Peyer's patch (tissue), 4 donors: ENCODE measurements at regions not wholly inside any gene's neighbourhood (a gene's known extent, or its start where the extent isn't known, plus 50 kb on each side); places are given as distances from the start of the nearest gene placed in this dataset.
A peak's percentile ranks its signal among the peaks of the same experiment; 100 is the strongest.

ENCODE experiments used
- DNase-seq, 3 donors: peaks; one replicate each; pipeline ENCODE4 v3.0.0-alpha.2; 2017 to 2019
- H3K27ac ChIP-seq, 4 donors: fragments of 200-600 bp; sonication (generic); one replicate each; pipeline ENCODE4 v1.5.1; 2016 to 2019
- H3K27me3 ChIP-seq, 2 donors: fragments of 200-600 bp; sonication (generic); one replicate each; pipeline ENCODE4 v1.5.1; 2019
- H3K36me3 ChIP-seq, 3 donors: fragments of 200-600 bp; sonication (generic); one replicate each; pipeline ENCODE4 v1.5.1; 2016 to 2019
- H3K4me1 ChIP-seq, 4 donors: fragments of 200-600 bp; sonication (generic); one replicate each; pipeline ENCODE4 v1.5.1; 2016 to 2019
- H3K4me3 ChIP-seq, 4 donors: fragments of 200-600 bp; sonication (generic); 1 replicate in 3 of 4; 2 replicates in 1 of 4; pipeline ENCODE4 v1.5.1; 2016 to 2019; ENCODE audit warnings: mild to moderate bottlenecking in 1 of 4
- H3K9me3 ChIP-seq, 4 donors: fragments of 200-600 bp; sonication (generic); one replicate each; pipeline ENCODE4 v1.5.1; 2016 to 2019; ENCODE audit warnings: mild to moderate bottlenecking in 1 of 4
- CTCF ChIP-seq, 6 experiments: fragments of 450-650 bp in 4 of 6; fragments of 200-600 bp in 2 of 6; sonication (generic) in 1 of 6; IDR thresholded peaks; one replicate each; pipeline ENCODE4 v1.5.1; 2017 to 2019; ENCODE audit warnings: antibody characterized with exemption in 6 of 6, mild to moderate bottlenecking in 3 of 6, moderate library complexity in 1 of 6
- POLR2A ChIP-seq, 2 donors: fragments of 450-650 bp; IDR thresholded peaks; one replicate each; pipeline ENCODE4 v1.5.1; 2017; ENCODE audit warnings: antibody characterized with exemption in 2 of 2, mild to moderate bottlenecking in 2 of 2, moderate library complexity in 2 of 2

- TF ChIP-seq CTCF (IDR thresholded peaks at IDR 0.05) (no peak), POLR2A (IDR thresholded peaks at IDR 0.05) (no peak)
- H3K27me3 ChIP-seq, result no peaks in the 10 kb centered on the region
- no peaks in the 10 kb centered on the region for H3K36me3 ChIP-seq
- H3K4me3 ChIP-seq, result no peak overlapping the region
- H3K4me1 ChIP-seq, result no peaks in the 10 kb centered on the region
- no peak for DNase-seq
- H3K27ac ChIP-seq, result no peak overlapping the region
- H3K9me3 ChIP-seq, result no peaks in the 10 kb centered on the region
Observed at GRCh38 chr10:123526356-123527064, 139.6 kb upstream of the GPR26 start.

GRCh38 chr10:123527151-123527550 is 139.0 kb upstream of the GPR26 start:
- Histone ChIP-seq H3K27me3 (no peaks in the 10 kb centered on the region), H3K4me3 (no peak overlapping the region), H3K9me3 (no peaks in the 10 kb centered on the region), H3K27ac (no peak overlapping the region), H3K4me1 (no peaks in the 10 kb centered on the region), H3K36me3 (no peaks in the 10 kb centered on the region)
- DNase-seq, result no peak
- TF ChIP-seq POLR2A (IDR thresholded peaks at IDR 0.05) (no peak), CTCF (IDR thresholded peaks at IDR 0.05) (no peak)

- Histone ChIP-seq H3K9me3 (no peaks in the 10 kb centered on the region), H3K36me3 (no peaks in the 10 kb centered on the region), H3K27ac (no peak overlapping the region), H3K4me3 (no peak overlapping the region), H3K4me1 (no peaks in the 10 kb centered on the region), H3K27me3 (no peaks in the 10 kb centered on the region)
- no peak for DNase-seq
- no peak for TF ChIP-seq POLR2A (IDR thresholded peaks at IDR 0.05)
- TF ChIP-seq CTCF (IDR thresholded peaks at IDR 0.05), result no peak
Observed at GRCh38 chr10:123529146-123529760, 136.9 kb upstream of the GPR26 start.

- no peak overlapping the region for H3K4me3 ChIP-seq
- DNase-seq, result peak in 1 of 3 donors; percentile 6
- no peaks in the 10 kb centered on the region for H3K9me3 ChIP-seq
- no peaks in the 10 kb centered on the region for H3K4me1 ChIP-seq
- TF ChIP-seq CTCF (IDR thresholded peaks at IDR 0.05) (no peak), POLR2A (IDR thresholded peaks at IDR 0.05) (no peak)
- no peaks in the 10 kb centered on the region for H3K27me3 ChIP-seq
- no peak overlapping the region for H3K27ac ChIP-seq
- no peaks in the 10 kb centered on the region for H3K36me3 ChIP-seq
Observed at GRCh38 chr10:123530166-123530870, 135.8 kb upstream of the GPR26 start.

GRCh38 chr10:123535386-123535785 is 130.8 kb upstream of the GPR26 start:
- no peaks in the 10 kb centered on the region for H3K4me1 ChIP-seq
- no peak for TF ChIP-seq CTCF (IDR thresholded peaks at IDR 0.05)
- TF ChIP-seq POLR2A (IDR thresholded peaks at IDR 0.05), result no peak

More at GRCh38 chr10:123535386-123535785, 130.8 kb upstream of the GPR26 start:
- H3K27ac ChIP-seq, result no peak overlapping the region
- no peaks in the 10 kb centered on the region for H3K9me3 ChIP-seq
- DNase-seq, result no peak
- H3K4me3 ChIP-seq, result no peak overlapping the region
- no peaks in the 10 kb centered on the region for H3K27me3 ChIP-seq
- H3K36me3 ChIP-seq, result no peaks in the 10 kb centered on the region
